ENCODE measurements at regions not wholly inside any gene's neighbourhood (a gene's known extent, or its start where the extent isn't known, plus 50 kb on each side); places are given as distances from the start of the nearest gene placed in this dataset.

GRCh38 chr2:5842326-5842725 is 150.1 kb downstream of the SOX11 start:
- no peak for DNase-seq (ENCODE audit: low read depth, low spot score)

- no peak for DNase-seq (ENCODE audit: low read depth, low spot score)
These were observed 153.7 kb downstream of the SOX11 start for GRCh38 chr2:5845798-5846330.

GRCh38 chr2:5846881-5847280 is 154.7 kb downstream of the SOX11 start:
- DNase-seq (ENCODE audit: low read depth, low spot score), result no peak

GRCh38 chr2:5849562-5849961 is 157.4 kb downstream of the SOX11 start:
- no peak for DNase-seq (ENCODE audit: low read depth, low spot score)

GRCh38 chr2:5851410-5851809 is 159.2 kb downstream of the SOX11 start:
- no peak for DNase-seq (ENCODE audit: low read depth, low spot score)

- DNase-seq (ENCODE audit: low read depth, low spot score), result no peak
These were observed 162.6 kb downstream of the SOX11 start for GRCh38 chr2:5854797-5855196.

GRCh38 chr2:5867056-5867455 is 174.9 kb downstream of the SOX11 start:
- DNase-seq (ENCODE audit: low read depth, low spot score), result no peak

GRCh38 chr2:5868931-5869330 is 176.7 kb downstream of the SOX11 start:
- no peak for DNase-seq (ENCODE audit: low read depth, low spot score)

GRCh38 chr2:5869936-5870335 is 177.8 kb downstream of the SOX11 start:
- DNase-seq (ENCODE audit: low read depth, low spot score), result no peak

GRCh38 chr2:5877360-5877759 is 185.2 kb downstream of the SOX11 start:
- DNase-seq (ENCODE audit: low read depth, low spot score), result no peak

- DNase-seq (ENCODE audit: low read depth, low spot score), result no peak
These were observed 193.4 kb downstream of the SOX11 start for GRCh38 chr2:5885451-5886173.

- no peak for DNase-seq (ENCODE audit: low read depth, low spot score)
These were observed 194.3 kb downstream of the SOX11 start for GRCh38 chr2:5886462-5886861.

- no peak for DNase-seq (ENCODE audit: low read depth, low spot score)
These were observed 195.9 kb downstream of the SOX11 start for GRCh38 chr2:5888126-5888525.

- no peak for DNase-seq (ENCODE audit: low read depth, low spot score)
These were observed 197.3 kb downstream of the SOX11 start for GRCh38 chr2:5889519-5889918.

GRCh38 chr2:5894355-5894754 is 202.2 kb downstream of the SOX11 start:
- no peak for DNase-seq (ENCODE audit: low read depth, low spot score)

GRCh38 chr2:5895284-5895683 is 203.1 kb downstream of the SOX11 start:
- no peak for DNase-seq (ENCODE audit: low read depth, low spot score)

GRCh38 chr2:5897249-5897648 is 205.1 kb downstream of the SOX11 start:
- DNase-seq (ENCODE audit: low read depth, low spot score), result no peak

GRCh38 chr2:5898667-5899066 is 206.5 kb downstream of the SOX11 start:
- no peak for DNase-seq (ENCODE audit: low read depth, low spot score)

GRCh38 chr2:5905661-5906060 is 213.5 kb downstream of the SOX11 start:
- no peak for DNase-seq (ENCODE audit: low read depth, low spot score)

- no peak for DNase-seq (ENCODE audit: low read depth, low spot score)
These were observed 215.9 kb downstream of the SOX11 start for GRCh38 chr2:5908071-5908470.

- no peak for DNase-seq (ENCODE audit: low read depth, low spot score)
These were observed 219.5 kb downstream of the SOX11 start for GRCh38 chr2:5911718-5912117.

- no peak for DNase-seq (ENCODE audit: low read depth, low spot score)
These were observed 221.7 kb downstream of the SOX11 start for GRCh38 chr2:5913711-5914395.
